SU-DHL-6 (cell line): ENCODE measurements at regions not wholly inside any gene's neighbourhood (a gene's known extent, or its start where the extent isn't known, plus 50 kb on each side); places are given as distances from the start of the nearest gene placed in this dataset.

Experiments
- H2AFZ ChIP-seq: fragments of 200-600 bp; sonication (generic); 2 replicates; pipeline ENCODE4 v1.6.1; 2014; ENCODE audit warnings: low read depth, mild to moderate bottlenecking, moderate library complexity, mixed read lengths, antibody characterized with exemption, low read length; ENCODE audit not compliant: severe bottlenecking
- H3F3A ChIP-seq: fragments of 200-600 bp; shearing (Covaris generic); 2 replicates; pipeline ENCODE4 v1.6.0; 2016; ENCODE audit warnings: antibody characterized with exemption, mild to moderate bottlenecking; ENCODE audit not compliant: insufficient read depth
- H3K27ac ChIP-seq: fragments of 200-600 bp; sonication (generic); 2 replicates; pipeline ENCODE4 v1.5.1; 2016; ENCODE audit warnings: low read depth, mild to moderate bottlenecking, low read length, moderate library complexity, mixed read lengths
- H3K27me3 ChIP-seq: fragments of 200-600 bp; sonication (generic), shearing (Covaris generic); 2 replicates; pipeline ENCODE4 v1.6.0; 2014; ENCODE audit warnings: mild to moderate bottlenecking, low read length
- H3K36me3 ChIP-seq: fragments of 200-600 bp; sonication (generic); 2 replicates; pipeline ENCODE4 v1.6.1; 2014; ENCODE audit warnings: mild to moderate bottlenecking, low read length, mixed read lengths
- H3K4me2 ChIP-seq: fragments of 300-600, 200-600 bp; shearing (Covaris generic), sonication (generic); 2 replicates; pipeline ENCODE4 v1.6.0; 2014; ENCODE audit warnings: low read length, low read depth, mild to moderate bottlenecking; ENCODE audit not compliant: poor library complexity, severe bottlenecking
- H3K4me3 ChIP-seq: fragments of 200-600 bp; sonication (generic); 2 replicates; pipeline ENCODE4 v1.5.1; 2014; ENCODE audit warnings: antibody characterized with exemption, low read length, mild to moderate bottlenecking, mixed read lengths; ENCODE audit not compliant: insufficient read depth, poor library complexity, severe bottlenecking
- H3K79me2 ChIP-seq: fragments of 200-600 bp; sonication (generic); 2 replicates; pipeline ENCODE4 v1.6.1; 2014; ENCODE audit warnings: mild to moderate bottlenecking, low read length, moderate library complexity; ENCODE audit not compliant: insufficient read depth
- H3K9ac ChIP-seq: fragments of 200-600 bp; sonication (generic); 2 replicates; pipeline ENCODE4 v1.7.0; 2014; ENCODE audit warnings: mild to moderate bottlenecking, low read length
- H3K9me2 ChIP-seq: fragments of 200-600 bp; sonication (generic); replicated peaks from 2 replicates; pipeline ENCODE4 v1.6.1; 2014; ENCODE audit warnings: low read length; ENCODE audit not compliant: insufficient read depth
- H3K9me3 ChIP-seq: fragments of 200-600 bp; sonication (generic); 2 replicates; pipeline ENCODE4 v1.6.1; 2014; ENCODE audit warnings: low read length, mixed read lengths; ENCODE audit not compliant: insufficient read depth
- H4K20me1 ChIP-seq: fragments of 200-600 bp; sonication (generic); 2 replicates; pipeline ENCODE4 v1.6.1; 2014; ENCODE audit warnings: low read depth, mild to moderate bottlenecking, antibody characterized with exemption, low read length, moderate library complexity, mixed read lengths
- EZH2phosphoT487 ChIP-seq: fragments of 200-600 bp; sonication (generic), shearing (Covaris generic); conservative IDR thresholded peaks from 2 replicates; pipeline ENCODE4 v1.6.1; 2018; ENCODE audit warnings: mild to moderate bottlenecking, antibody characterized with exemption, low read length, moderate library complexity, mixed read lengths
- TF ChIP-seq, protein P1 (sequence below): fragments of 200-600 bp; sonication (generic); IDR thresholded peaks from one replicate; pipeline ENCODE4 v1.5.1; 2017; ENCODE audit warnings: antibody characterized with exemption, mild to moderate bottlenecking, low read length, moderate library complexity; ENCODE audit not compliant: insufficient read depth, poor library complexity, severe bottlenecking

DNA sequence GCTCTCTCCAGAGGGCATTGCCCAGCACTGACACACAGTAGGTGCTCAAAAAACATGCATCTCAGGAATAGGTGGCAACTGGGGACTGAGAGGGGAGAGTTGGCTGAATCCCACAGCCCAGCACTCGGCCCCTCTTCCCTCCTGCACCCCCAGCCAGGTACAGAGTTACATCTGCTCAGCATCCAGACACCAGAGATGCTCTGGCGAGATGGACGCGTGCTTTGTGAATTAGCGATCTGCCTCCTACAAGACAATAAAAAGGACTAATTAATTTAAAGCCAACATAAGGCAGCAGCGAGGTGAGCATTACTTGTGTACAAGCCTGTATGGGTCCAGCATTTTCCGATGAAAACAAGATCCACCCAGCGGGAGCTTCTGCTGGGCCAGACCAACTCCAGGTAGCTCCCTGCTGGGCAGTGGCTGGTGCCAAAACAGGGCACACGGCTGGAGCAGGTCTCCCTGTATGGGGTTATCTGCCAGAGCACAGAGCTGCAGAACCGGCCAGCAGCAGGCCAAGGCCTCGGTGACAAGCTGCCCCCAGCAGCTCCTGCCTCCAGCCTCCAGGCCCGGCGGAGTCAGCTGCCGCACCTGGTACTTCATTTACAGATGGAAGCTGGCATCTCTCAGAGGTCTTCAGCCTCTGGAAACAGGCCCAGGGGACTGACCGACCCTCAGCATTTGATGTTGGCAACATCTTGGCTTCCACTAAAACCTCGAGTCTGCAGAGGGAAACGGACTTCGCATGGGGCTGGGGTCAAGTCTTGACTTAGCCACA lies 219.7 kb upstream of the SDK2 start:
- H3F3A ChIP-seq = no peaks in the 10 kb centered on the region
- H4K20me1 ChIP-seq = no peaks in the 10 kb centered on the region
- H3K27me3 ChIP-seq = no peaks in the 10 kb centered on the region
- no peaks in the 10 kb centered on the region for H3K9me3 ChIP-seq
- H3K27ac ChIP-seq = no peak overlapping the region
- no peak overlapping the region for H2AFZ ChIP-seq
- no peaks in the 10 kb centered on the region for H3K79me2 ChIP-seq
- no peaks in the 10 kb centered on the region for H3K9me2 ChIP-seq
- no peaks in the 10 kb centered on the region for H3K36me3 ChIP-seq
- no peak overlapping the region for H3K4me2 ChIP-seq
- no peak overlapping the region for H3K4me3 ChIP-seq
- no peak overlapping the region for H3K9ac ChIP-seq
- TF ChIP-seq, protein P1, sequence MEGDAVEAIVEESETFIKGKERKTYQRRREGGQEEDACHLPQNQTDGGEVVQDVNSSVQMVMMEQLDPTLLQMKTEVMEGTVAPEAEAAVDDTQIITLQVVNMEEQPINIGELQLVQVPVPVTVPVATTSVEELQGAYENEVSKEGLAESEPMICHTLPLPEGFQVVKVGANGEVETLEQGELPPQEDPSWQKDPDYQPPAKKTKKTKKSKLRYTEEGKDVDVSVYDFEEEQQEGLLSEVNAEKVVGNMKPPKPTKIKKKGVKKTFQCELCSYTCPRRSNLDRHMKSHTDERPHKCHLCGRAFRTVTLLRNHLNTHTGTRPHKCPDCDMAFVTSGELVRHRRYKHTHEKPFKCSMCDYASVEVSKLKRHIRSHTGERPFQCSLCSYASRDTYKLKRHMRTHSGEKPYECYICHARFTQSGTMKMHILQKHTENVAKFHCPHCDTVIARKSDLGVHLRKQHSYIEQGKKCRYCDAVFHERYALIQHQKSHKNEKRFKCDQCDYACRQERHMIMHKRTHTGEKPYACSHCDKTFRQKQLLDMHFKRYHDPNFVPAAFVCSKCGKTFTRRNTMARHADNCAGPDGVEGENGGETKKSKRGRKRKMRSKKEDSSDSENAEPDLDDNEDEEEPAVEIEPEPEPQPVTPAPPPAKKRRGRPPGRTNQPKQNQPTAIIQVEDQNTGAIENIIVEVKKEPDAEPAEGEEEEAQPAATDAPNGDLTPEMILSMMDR = no peak
- no peak for TF ChIP-seq EZH2phosphoT487

DNA sequence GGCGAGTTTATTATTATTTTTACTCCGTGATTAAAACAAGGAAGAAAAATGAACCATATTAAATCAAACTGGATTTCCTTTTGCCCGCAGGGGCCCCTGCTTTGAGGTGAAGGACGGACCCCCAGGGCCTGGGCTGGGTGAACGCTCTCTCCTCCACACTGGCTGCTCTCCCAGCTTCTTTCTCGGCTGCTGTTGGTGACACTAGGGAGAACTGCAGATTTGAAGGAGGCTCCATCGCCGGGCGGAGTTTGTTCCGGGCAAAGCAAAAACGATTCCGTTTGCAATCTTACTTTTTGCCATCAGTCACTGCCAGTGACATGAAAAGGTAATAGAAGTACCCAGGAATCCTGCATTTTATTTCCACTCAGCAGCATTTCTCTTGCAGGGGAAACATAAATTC lies 221.6 kb upstream of the SDK2 start:
- TF ChIP-seq, protein P1 = no peak
- no peak for TF ChIP-seq EZH2phosphoT487
- no peaks in the 10 kb centered on the region for H3K36me3 ChIP-seq
- no peaks in the 10 kb centered on the region for H3K27me3 ChIP-seq
- H4K20me1 ChIP-seq = no peaks in the 10 kb centered on the region
- no peaks in the 10 kb centered on the region for H3K79me2 ChIP-seq
- H3K4me3 ChIP-seq = no peak overlapping the region
- H2AFZ ChIP-seq = no peak overlapping the region
- H3K9me2 ChIP-seq = no peaks in the 10 kb centered on the region
- no peak overlapping the region for H3K9ac ChIP-seq
- no peaks in the 10 kb centered on the region for H3K9me3 ChIP-seq
- H3F3A ChIP-seq = no peaks in the 10 kb centered on the region
- no peak overlapping the region for H3K4me2 ChIP-seq
- H3K27ac ChIP-seq = no peak overlapping the region

DNA sequence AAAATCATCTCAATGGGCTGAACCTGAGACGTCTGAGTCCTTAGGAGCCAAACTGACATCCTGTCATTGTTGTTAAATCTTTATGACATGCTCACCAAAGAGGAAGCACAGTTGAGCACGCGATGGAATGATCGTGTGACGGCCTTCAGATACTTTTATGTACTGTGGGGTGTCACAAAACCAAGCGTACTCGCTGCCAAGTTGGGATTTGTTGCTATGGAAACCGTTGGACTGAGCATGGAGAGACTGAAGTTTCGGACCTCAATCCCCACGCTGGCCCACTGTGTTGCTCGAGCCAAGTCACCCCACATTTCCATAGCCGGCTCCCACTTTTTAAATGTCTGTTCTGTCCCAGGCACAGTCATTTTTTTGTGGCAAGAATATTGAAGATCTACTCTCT lies 222.8 kb upstream of the SDK2 start:
- no peak overlapping the region for H3K4me3 ChIP-seq
- H2AFZ ChIP-seq = no peak overlapping the region
- H3K79me2 ChIP-seq = no peaks in the 10 kb centered on the region
- no peak overlapping the region for H3K4me2 ChIP-seq
- TF ChIP-seq, protein P1 = no peak
- no peak for TF ChIP-seq EZH2phosphoT487
- no peaks in the 10 kb centered on the region for H3F3A ChIP-seq
- H3K9me2 ChIP-seq = no peaks in the 10 kb centered on the region
- H3K36me3 ChIP-seq = no peaks in the 10 kb centered on the region
- no peaks in the 10 kb centered on the region for H3K27me3 ChIP-seq
- H4K20me1 ChIP-seq = no peaks in the 10 kb centered on the region
- H3K27ac ChIP-seq = no peak overlapping the region
- no peak overlapping the region for H3K9ac ChIP-seq
- H3K9me3 ChIP-seq = no peaks in the 10 kb centered on the region
